GM10266 (cell line): ENCODE measurements at regions not wholly inside any gene's neighbourhood (a gene's known extent, or its start where the extent isn't known, plus 50 kb on each side); places are given as distances from the start of the nearest gene placed in this dataset.

Experiments
- DNase-seq: peaks from one replicate; pipeline ENCODE4 v3.0.0; 2012; ENCODE audit errors: extremely low spot score
- TF ChIP-seq, protein P1 (sequence below): IDR thresholded peaks from 2 replicates; pipeline ENCODE4 v1.5.1; 2012; ENCODE audit warnings: mild to moderate bottlenecking, low read depth; ENCODE audit not compliant: control insufficient read depth, insufficient read depth; ENCODE audit errors: missing control alignments

DNA sequence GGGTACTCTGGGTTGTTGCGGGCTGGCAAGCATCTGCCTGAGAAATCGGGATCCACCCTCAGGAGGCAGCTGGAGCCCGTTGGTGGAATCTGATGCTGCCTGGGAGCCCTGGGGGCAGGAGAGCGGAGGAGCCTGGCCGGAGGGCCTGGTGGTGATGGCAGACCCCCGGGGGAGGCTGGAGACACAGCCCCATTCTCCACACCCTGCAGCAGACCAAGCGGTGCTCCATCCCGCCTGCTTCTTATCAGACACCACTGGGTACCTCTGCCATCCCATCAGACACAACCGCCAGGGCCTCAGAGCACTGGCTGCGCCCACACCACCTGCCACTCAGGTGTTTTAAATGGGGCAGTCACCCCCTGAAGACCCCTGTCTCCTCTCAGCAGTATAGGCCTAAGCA is 103.9 kb downstream of the RBFOX3 start:
- no peak for DNase-seq

DNA sequence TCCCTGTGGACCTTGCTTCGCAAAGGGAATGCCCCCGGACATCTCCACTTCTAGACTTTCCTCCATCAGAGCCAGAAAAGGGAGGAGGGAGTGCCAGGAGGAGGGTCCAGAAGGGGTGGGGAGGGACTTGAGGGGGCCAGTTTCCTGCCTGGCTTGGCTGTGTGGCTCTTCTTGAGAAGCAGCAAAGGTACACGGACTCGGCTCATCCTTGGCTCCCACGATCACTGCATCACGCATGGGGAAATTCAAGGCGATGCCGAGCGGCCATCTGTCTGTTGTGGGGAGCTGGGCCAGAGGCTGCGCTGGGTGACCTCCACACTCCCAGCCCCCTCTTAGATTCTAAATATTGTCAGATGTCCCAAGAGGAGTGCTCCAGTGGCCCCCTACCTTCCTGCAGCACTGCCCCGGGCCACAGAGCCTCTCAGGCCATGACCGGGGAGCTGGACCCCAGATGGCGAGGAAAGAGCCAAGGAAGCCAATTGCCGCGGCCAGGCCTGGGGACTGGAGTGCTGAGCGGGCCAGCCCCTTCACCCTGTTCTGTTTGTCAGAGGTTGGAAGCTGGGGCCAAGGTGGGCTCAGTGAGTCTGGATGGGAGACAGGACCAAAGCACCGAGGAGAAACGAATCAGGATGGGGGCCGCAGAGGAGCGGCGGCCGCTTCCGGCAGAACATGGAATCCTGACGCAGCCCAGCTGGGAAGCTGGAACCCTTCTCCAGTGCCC is 104.5 kb downstream of the RBFOX3 start:
- TF ChIP-seq, protein P1, sequence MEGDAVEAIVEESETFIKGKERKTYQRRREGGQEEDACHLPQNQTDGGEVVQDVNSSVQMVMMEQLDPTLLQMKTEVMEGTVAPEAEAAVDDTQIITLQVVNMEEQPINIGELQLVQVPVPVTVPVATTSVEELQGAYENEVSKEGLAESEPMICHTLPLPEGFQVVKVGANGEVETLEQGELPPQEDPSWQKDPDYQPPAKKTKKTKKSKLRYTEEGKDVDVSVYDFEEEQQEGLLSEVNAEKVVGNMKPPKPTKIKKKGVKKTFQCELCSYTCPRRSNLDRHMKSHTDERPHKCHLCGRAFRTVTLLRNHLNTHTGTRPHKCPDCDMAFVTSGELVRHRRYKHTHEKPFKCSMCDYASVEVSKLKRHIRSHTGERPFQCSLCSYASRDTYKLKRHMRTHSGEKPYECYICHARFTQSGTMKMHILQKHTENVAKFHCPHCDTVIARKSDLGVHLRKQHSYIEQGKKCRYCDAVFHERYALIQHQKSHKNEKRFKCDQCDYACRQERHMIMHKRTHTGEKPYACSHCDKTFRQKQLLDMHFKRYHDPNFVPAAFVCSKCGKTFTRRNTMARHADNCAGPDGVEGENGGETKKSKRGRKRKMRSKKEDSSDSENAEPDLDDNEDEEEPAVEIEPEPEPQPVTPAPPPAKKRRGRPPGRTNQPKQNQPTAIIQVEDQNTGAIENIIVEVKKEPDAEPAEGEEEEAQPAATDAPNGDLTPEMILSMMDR = no peak
- no peak for DNase-seq

More for the DNA sequence above, 103.9 kb downstream of the RBFOX3 start:
- TF ChIP-seq, protein P1 = no peak

DNA sequence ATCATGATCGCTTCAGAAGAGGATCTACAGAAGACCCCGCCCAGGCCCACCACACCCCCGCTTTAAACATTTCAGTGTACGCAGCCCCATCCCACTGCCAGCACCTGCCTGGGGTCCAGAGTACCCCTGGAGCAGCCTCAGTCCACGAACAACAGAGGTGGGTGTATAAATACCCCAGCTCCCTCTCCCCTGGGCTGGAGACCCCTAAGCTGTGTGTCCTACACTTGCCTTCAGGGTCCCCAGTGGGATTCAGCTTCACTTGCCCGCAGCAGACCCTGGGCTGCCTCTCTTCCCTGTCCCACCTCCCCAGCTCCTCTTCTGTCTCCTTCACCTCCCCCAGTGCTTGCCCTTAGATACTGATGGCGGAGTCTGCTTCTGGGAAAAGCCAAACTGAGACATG is 105.7 kb downstream of the RBFOX3 start:
- no peak for DNase-seq
- TF ChIP-seq, protein P1 = no peak

DNA sequence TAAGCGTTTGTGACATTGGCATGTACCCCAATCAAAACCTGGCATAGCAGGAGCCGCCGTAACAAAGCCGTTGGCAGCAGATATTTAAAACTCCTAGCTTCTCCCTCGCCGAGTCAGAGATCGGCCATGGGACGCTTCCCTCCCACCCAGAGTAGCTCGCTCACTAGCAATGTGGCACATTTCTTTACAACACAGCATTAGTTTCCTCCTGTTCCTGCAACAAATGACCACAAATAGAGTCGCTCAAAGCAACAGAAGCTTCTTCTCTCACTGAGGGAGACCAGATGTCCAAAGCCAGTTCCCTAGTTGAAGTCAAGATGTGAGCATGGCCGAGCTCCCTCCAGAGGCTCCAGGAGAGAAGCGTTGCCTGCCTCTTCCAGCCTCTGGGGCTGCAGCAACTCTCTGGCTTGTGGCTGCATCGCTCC is 106.7 kb downstream of the RBFOX3 start:
- DNase-seq = no peak
- TF ChIP-seq, protein P1 = no peak

DNA sequence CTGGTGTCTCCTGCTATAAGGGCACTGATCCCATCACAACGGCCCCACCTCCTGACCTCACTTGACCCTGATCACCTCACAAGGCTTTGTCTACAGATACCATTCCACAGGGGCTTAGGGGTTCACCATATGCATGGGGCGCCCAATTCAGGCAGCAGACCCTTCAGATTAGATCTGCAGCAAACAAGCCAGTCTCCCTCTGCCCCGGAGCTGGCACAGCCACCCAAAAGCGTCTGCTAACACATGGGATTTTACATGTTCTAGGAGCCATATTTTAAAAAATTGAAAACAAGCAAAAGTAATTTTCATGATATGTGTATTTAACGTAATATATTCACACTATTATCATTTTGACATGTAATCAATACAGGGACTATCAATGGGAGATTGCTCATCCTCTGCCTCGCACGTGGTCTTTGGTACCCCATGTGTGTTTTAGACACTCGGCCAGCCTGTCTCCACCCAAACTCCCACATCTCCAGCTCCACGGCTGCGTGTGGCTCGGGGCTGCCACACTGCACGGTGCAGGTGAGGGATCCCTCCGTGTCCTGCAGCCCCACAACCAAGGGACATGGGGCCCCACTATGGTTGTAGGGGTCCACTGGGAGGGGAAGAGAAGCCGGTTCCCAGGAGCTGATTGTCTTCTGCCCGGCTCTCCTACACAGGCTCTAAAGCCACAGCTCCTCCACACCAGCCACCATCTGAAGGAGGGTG is 107.6 kb downstream of the RBFOX3 start:
- DNase-seq = no peak
- TF ChIP-seq, protein P1 = no peak

DNA sequence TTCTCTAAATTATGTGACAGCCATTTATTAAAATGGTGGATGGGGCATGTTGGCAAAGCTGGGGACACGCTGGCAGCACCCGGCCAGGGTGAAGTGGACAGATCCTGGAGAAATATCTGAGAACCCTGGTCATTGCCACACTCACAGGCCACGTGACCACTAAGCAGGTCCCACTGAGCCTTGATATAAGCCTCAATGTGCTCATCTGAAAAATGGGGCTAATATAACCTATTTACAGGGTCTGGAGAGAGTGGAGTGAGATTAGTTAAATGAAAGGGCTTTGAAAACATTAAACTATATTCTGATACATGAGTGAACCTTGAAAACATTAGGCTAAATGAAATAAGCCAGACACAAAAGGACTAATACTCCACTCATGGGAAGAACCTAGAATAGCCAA is 108.9 kb downstream of the RBFOX3 start:
- DNase-seq = no peak
- TF ChIP-seq, protein P1 = no peak
